ENCODE measurements at regions not wholly inside any gene's neighbourhood (a gene's known extent, or its start where the extent isn't known, plus 50 kb on each side); places are given as distances from the start of the nearest gene placed in this dataset.
"Not testable (repeated sequence)": the region's sequence is repeated elsewhere in the genome, so short reads cannot be mapped to it uniquely, and the experiment has no call there.

DNA sequence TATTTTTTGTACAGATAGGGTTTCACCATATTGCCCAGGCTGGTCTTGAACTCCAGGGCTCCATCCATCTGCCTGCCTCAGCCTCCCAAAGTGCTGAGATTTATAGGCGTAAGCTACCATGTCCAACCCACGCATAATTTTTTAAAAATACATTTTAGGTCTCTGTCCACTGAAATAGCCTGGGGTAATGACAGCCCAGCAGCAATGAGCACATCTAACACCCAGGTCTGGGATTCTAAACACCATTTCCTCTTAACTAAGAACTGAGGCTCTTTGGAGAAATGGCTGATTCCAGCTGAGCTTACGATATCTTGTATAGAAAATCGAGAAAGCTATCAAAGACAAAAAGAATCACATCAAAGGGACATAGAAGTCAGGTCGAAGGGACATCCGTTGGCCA is 245.3 kb downstream of the PARN start:
- no peak overlapping the region for H3K4me3 ChIP-seq (ENCODE audit: low read depth, low read length)
- no peaks in the 10 kb centered on the region for H3K4me1 ChIP-seq (ENCODE audit: control insufficient read depth, insufficient read depth, low read length)
- WGBS (ENCODE audit: insufficient coverage), result 100% methylated on average over 1 of the region's 6 CpGs
- no peaks in the 10 kb centered on the region for H3K9me3 ChIP-seq (ENCODE audit: control insufficient read depth, insufficient read depth, low read length)
- H3K27ac ChIP-seq (ENCODE audit: low read depth, low read length), result no peak overlapping the region
- no peaks in the 10 kb centered on the region for H3K27me3 ChIP-seq (ENCODE audit: control insufficient read depth, insufficient read depth, low read length)
- no peak for DNase-seq (ENCODE audit: low read depth in 4 of 6, low spot score in 6 of 6)
- no peaks in the 10 kb centered on the region for H3K36me3 ChIP-seq (ENCODE audit: control insufficient read depth, insufficient read depth, low read length)

DNA sequence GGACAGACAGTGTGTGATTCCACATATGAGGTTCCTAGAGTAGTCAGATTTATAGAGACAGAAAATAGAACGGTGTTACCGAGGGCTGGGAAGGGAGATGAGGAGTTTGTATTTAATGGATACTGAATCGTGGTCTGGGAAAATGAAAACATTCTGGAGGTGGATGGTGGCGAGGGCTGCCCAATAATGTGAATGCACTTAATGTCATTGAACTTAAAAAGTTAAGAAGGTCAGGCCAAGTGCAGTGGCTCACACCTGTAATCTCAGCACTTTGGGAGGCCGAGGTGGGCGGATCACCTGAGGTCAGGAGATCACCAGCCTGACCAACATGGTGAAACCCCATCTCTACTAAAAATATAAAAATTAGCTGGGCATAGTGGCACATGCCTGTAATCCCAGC is 246.2 kb downstream of the PARN start:
- not testable (repeated sequence) for H3K27me3 ChIP-seq (ENCODE audit: control insufficient read depth, insufficient read depth, low read length); H3K27ac ChIP-seq (ENCODE audit: low read depth, low read length); H3K36me3 ChIP-seq (ENCODE audit: control insufficient read depth, insufficient read depth, low read length); H3K9me3 ChIP-seq (ENCODE audit: control insufficient read depth, insufficient read depth, low read length); DNase-seq (ENCODE audit: low read depth in 4 of 6, low spot score in 6 of 6); H3K4me3 ChIP-seq (ENCODE audit: low read depth, low read length); H3K4me1 ChIP-seq (ENCODE audit: control insufficient read depth, insufficient read depth, low read length)
- 89% methylated on average over 4 of the region's 6 CpGs for WGBS (ENCODE audit: insufficient coverage)

DNA sequence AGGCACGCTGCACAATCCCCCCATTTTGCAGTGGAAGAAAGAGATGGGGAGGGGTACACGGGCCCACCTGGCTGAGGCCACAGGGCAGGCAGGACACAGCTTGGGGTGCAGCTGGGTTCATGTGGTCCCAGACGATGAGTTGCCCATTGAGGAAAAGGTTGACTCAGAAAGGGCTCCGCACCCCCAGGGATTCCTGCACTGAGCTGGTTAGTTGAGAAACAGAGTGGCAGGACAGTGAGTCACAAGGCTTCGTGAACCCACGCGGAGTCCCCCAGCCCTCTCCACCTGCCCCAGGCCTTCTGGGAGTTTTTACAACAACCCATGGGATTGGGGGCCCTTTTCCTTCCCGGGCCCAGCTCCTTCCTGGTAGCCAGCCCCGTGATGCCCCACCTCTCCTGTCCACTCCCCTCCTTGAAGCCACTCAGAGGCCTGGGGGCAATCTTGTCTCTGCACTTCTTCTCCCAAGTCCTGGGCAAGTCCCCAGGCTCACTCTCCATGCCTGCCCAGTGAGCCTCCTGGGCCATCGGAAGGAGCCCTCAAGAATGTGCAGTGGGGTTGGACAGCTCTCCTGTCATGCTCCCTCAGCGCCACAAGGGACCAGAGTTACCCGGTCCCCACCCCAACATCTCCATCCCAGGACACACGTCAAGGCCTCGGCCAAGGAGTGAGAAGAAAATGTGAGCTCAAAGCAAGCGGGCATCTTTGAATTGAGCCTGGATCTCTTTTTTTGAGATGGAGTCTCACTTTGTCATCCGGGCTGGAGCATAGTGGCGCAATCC is 251.2 kb downstream of the PARN start:
- Histone ChIP-seq H3K36me3 (ENCODE audit: control insufficient read depth, insufficient read depth, low read length) (no peaks in the 10 kb centered on the region), H3K4me1 (ENCODE audit: control insufficient read depth, insufficient read depth, low read length) (peaks cover 6% of the 10 kb centered on the region), H3K4me3 (ENCODE audit: low read depth, low read length) (no peak overlapping the region), H3K27me3 (ENCODE audit: control insufficient read depth, insufficient read depth, low read length) (no peaks in the 10 kb centered on the region), H3K9me3 (ENCODE audit: control insufficient read depth, insufficient read depth, low read length) (no peaks in the 10 kb centered on the region), H3K27ac (ENCODE audit: low read depth, low read length) (no peak overlapping the region)
- 96% methylated on average over 17 of the region's 17 CpGs for WGBS (ENCODE audit: insufficient coverage)
- DNase-seq (ENCODE audit: low read depth in 4 of 6, low spot score in 6 of 6), result no peak

DNA sequence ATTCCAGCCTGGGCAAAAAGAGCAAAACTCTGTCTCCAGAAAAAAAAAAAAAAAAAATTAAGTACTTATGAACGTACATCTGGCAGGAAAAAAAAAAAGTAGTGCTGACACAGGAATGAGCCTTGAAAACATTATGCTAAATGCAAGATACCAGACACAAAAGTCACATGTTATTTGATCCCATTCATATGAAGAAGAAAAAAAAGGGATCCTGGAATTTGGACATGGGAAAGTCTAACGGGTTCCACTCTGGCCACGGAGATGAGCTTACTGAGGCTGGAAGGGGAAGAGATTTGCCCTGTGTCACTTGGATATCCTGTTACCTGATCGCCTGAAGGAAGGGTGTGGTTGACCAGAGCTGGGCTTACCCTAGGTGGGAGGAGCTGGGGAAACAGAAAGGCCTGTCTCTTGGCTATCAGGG is 251.9 kb downstream of the PARN start:
- H3K4me1 ChIP-seq (ENCODE audit: control insufficient read depth, insufficient read depth, low read length), result peaks cover 6% of the 10 kb centered on the region
- H3K4me3 ChIP-seq (ENCODE audit: low read depth, low read length), result no peak overlapping the region
- H3K36me3 ChIP-seq (ENCODE audit: control insufficient read depth, insufficient read depth, low read length), result no peaks in the 10 kb centered on the region
- H3K27ac ChIP-seq (ENCODE audit: low read depth, low read length), result no peak overlapping the region
- no peaks in the 10 kb centered on the region for H3K9me3 ChIP-seq (ENCODE audit: control insufficient read depth, insufficient read depth, low read length)
- WGBS (ENCODE audit: insufficient coverage), result 85% methylated on average over 2 of the region's 4 CpGs
- DNase-seq (ENCODE audit: low read depth in 4 of 6, low spot score in 6 of 6), result no peak
- H3K27me3 ChIP-seq (ENCODE audit: control insufficient read depth, insufficient read depth, low read length), result no peaks in the 10 kb centered on the region

DNA sequence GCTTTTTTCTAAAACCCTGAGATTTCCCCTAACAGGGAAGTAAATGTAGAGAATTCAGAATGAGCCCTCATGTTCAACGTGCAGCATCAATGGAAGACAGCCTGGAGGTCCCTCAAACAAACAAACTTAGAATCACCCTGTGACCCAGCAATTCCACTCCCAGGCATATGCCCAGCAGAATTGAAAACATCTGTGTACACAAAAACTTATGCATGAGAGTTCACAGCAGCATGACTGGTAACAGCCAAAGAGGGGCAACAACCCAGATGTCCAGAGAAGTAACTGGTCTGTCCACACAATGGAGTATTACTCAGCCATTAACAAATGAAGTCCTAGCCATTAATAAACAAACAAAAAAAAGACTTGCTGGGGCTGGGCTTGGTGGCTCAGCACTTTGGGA is 252.7 kb downstream of the PARN start:
- H3K4me1 ChIP-seq (ENCODE audit: control insufficient read depth, insufficient read depth, low read length), result peaks cover 6% of the 10 kb centered on the region
- H3K9me3 ChIP-seq (ENCODE audit: control insufficient read depth, insufficient read depth, low read length), result no peaks in the 10 kb centered on the region
- no peak for DNase-seq (ENCODE audit: low read depth in 4 of 6, low spot score in 6 of 6)
- H3K4me3 ChIP-seq (ENCODE audit: low read depth, low read length), result no peak overlapping the region
- no peaks in the 10 kb centered on the region for H3K36me3 ChIP-seq (ENCODE audit: control insufficient read depth, insufficient read depth, low read length)
- no peaks in the 10 kb centered on the region for H3K27me3 ChIP-seq (ENCODE audit: control insufficient read depth, insufficient read depth, low read length)
- no CpG with 5 or more reads among the region's 1 CpG for WGBS (ENCODE audit: insufficient coverage)
- H3K27ac ChIP-seq (ENCODE audit: low read depth, low read length), result no peak overlapping the region

DNA sequence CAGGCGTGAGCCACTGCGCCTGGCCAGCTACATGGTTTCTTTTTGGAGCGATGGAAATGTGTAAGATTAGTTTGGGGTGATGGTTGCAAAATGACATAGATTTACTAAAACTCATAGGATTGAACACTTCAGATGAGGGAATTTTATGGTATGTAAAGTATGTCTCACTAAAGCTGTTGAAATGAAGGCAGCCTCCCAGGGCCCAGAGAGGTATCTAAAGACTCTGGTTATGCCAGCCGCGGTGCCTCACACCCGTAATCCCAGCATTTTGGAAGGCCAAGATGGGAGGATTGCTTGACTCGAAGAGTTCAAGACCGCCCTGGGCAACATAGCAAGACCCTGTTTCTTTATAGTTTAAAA is 254.9 kb downstream of the PARN start:
- Histone ChIP-seq H3K36me3 (ENCODE audit: control insufficient read depth, insufficient read depth, low read length) (no peaks in the 10 kb centered on the region), H3K27me3 (ENCODE audit: control insufficient read depth, insufficient read depth, low read length) (no peaks in the 10 kb centered on the region), H3K4me1 (ENCODE audit: control insufficient read depth, insufficient read depth, low read length) (peaks cover 6% of the 10 kb centered on the region), H3K9me3 (ENCODE audit: control insufficient read depth, insufficient read depth, low read length) (no peaks in the 10 kb centered on the region), H3K4me3 (ENCODE audit: low read depth, low read length) (no peak overlapping the region), H3K27ac (ENCODE audit: low read depth, low read length) (no peak overlapping the region)
- 100% methylated on average over 3 of the region's 8 CpGs for WGBS (ENCODE audit: insufficient coverage)
- DNase-seq (ENCODE audit: low read depth in 4 of 6, low spot score in 6 of 6), result no peak

DNA sequence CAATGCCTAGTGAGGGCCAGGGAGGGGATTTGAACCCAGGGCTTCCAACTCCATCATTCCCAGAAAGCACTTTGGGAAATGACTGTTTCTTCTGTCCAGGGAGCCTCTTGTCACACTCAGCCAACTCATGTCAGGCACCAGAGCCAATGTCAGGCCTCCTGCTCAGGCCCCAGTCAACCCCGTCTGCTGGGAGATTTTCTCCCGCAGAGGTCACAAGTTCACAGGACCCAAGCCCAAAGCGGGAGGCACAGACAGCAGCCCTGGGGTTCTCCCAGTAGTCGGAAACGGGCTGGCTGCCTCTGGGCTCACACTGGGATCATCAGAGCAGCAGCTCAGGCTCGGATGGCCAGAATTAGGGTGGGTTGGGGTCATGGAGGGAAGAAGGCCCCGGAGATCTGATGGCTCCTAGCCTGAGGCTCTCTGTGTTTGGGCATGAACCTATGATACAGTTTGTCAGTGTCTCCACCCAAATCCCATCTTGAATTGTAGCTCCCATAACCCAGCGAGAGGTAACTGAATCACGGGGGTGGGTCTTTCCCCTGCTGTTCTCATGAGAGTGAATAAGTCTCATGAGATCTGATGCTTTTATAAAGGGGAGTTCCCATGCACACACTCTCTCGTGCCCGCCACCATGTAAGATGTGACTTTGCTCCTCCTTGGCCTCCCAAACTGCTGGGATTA is 255.5 kb downstream of the PARN start:
- Histone ChIP-seq H3K27me3 (ENCODE audit: control insufficient read depth, insufficient read depth, low read length) (no peaks in the 10 kb centered on the region), H3K4me1 (ENCODE audit: control insufficient read depth, insufficient read depth, low read length) (peaks cover 6% of the 10 kb centered on the region), H3K27ac (ENCODE audit: low read depth, low read length) (no peak overlapping the region), H3K36me3 (ENCODE audit: control insufficient read depth, insufficient read depth, low read length) (no peaks in the 10 kb centered on the region), H3K9me3 (ENCODE audit: control insufficient read depth, insufficient read depth, low read length) (no peaks in the 10 kb centered on the region), H3K4me3 (ENCODE audit: low read depth, low read length) (no peak overlapping the region)
- DNase-seq (ENCODE audit: low read depth in 4 of 6, low spot score in 6 of 6), result no peak
- WGBS (ENCODE audit: insufficient coverage), result 86% methylated on average over 8 of the region's 11 CpGs

DNA sequence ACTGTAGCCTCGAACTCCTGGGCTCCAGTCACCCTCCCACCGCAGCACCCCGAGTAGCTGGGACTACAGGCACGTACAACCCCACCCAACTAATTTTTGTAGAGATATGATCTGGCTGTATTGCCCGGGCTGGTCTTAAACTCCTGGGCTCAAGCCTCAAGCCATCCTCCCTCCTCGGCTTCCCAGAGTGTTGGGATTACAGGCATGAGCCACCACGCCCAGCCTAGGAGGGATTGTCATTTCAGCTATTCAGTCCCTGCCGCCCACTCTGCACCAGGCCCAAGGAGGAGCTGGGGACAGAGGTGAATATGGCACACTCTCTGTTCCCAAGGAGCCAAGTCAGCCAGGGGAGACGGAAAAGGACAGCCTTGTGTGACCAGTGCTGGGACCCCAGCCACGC is 256.2 kb downstream of the PARN start:
- Histone ChIP-seq H3K4me3 (ENCODE audit: low read depth, low read length) (no peak overlapping the region), H3K27me3 (ENCODE audit: control insufficient read depth, insufficient read depth, low read length) (no peaks in the 10 kb centered on the region)

DNA sequence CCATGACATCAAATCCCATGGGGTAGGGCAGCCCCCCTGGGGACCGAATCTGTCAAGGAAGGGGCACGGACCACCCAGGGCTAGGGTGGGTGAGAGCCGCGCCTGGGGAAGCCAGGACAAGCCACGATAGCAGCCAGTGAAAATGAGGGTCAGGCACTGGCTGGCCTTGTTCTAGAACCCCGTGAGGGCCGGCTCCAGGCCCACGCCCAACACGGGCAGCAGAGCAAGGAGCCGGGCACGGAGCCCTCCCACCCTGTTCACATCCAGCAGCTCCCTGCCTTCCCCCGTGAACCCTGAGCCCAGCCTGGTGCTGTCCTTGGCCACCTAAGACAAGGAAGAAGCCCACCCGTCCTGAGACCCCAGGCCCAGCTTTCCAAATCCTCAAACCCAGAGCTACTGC is 256.7 kb downstream of the PARN start:
- 95% methylated on average over 7 of the region's 13 CpGs for WGBS (ENCODE audit: insufficient coverage)
- no peaks in the 10 kb centered on the region for H3K36me3 ChIP-seq (ENCODE audit: control insufficient read depth, insufficient read depth, low read length)
- no peak for DNase-seq (ENCODE audit: low read depth in 4 of 6, low spot score in 6 of 6)
- H3K4me1 ChIP-seq (ENCODE audit: control insufficient read depth, insufficient read depth, low read length), result peaks cover 6% of the 10 kb centered on the region
- H3K9me3 ChIP-seq (ENCODE audit: control insufficient read depth, insufficient read depth, low read length), result no peaks in the 10 kb centered on the region
- H3K4me3 ChIP-seq (ENCODE audit: low read depth, low read length), result no peak overlapping the region
- no peaks in the 10 kb centered on the region for H3K27me3 ChIP-seq (ENCODE audit: control insufficient read depth, insufficient read depth, low read length)
- no peak overlapping the region for H3K27ac ChIP-seq (ENCODE audit: low read depth, low read length)

More for the DNA sequence above, 256.2 kb downstream of the PARN start:
- 88% methylated on average over 3 of the region's 10 CpGs for WGBS (ENCODE audit: insufficient coverage)
- H3K27ac ChIP-seq (ENCODE audit: low read depth, low read length), result no peak overlapping the region
- DNase-seq (ENCODE audit: low read depth in 4 of 6, low spot score in 6 of 6), result no peak
- peaks cover 6% of the 10 kb centered on the region for H3K4me1 ChIP-seq (ENCODE audit: control insufficient read depth, insufficient read depth, low read length)
- no peaks in the 10 kb centered on the region for H3K9me3 ChIP-seq (ENCODE audit: control insufficient read depth, insufficient read depth, low read length)
- no peaks in the 10 kb centered on the region for H3K36me3 ChIP-seq (ENCODE audit: control insufficient read depth, insufficient read depth, low read length)

DNA sequence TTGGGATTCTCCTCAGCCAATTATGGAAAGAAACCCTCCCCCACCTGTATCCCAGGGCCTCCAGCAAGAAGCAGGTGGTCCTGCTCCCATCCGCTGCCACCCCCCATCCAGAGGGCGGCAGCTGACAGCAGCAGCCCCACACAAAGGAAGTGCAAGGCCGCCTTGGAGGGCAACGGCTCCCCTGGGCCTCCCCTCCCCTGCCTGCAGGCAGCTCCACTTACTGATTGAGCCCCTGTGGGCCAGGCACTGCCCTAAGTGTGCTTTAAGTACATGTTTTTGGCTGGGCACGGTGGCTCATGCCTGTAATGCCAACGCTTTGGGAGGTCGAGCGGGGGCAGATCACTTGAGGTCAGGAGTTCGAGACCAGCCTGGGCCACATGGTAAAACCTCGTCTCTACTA is 257.6 kb downstream of the PARN start:
- no peaks in the 10 kb centered on the region for H3K27me3 ChIP-seq (ENCODE audit: control insufficient read depth, insufficient read depth, low read length)
- no peaks in the 10 kb centered on the region for H3K36me3 ChIP-seq (ENCODE audit: control insufficient read depth, insufficient read depth, low read length)
- 61% methylated on average over 10 of the region's 10 CpGs for WGBS (ENCODE audit: insufficient coverage)
- no peak for DNase-seq (ENCODE audit: low read depth in 4 of 6, low spot score in 6 of 6)
- no peak overlapping the region for H3K4me3 ChIP-seq (ENCODE audit: low read depth, low read length)
- H3K27ac ChIP-seq (ENCODE audit: low read depth, low read length), result no peak overlapping the region
- H3K4me1 ChIP-seq (ENCODE audit: control insufficient read depth, insufficient read depth, low read length), result peaks cover 6% of the 10 kb centered on the region
- H3K9me3 ChIP-seq (ENCODE audit: control insufficient read depth, insufficient read depth, low read length), result no peaks in the 10 kb centered on the region
